ENCODE measurements at regions not wholly inside any gene's neighbourhood (a gene's known extent, or its start where the extent isn't known, plus 50 kb on each side); places are given as distances from the start of the nearest gene placed in this dataset.

GRCh38 chr3:24588629-24589512 lies 94.2 kb upstream of the THRB start:
- TF ChIP-seq CTCF (IDR thresholded peaks at IDR 0.05; ENCODE audit: insufficient read depth, low read length), result no peak
- DNase-seq (ENCODE audit: low read depth), result no peak
- H3K4me3 ChIP-seq (ENCODE audit: low read depth, low read length), result no peak overlapping the region

GRCh38 chr3:24589513-24589851 lies 94.8 kb upstream of the THRB start:
- no peak for DNase-seq (ENCODE audit: low read depth)
- TF ChIP-seq CTCF (IDR thresholded peaks at IDR 0.05; ENCODE audit: insufficient read depth, low read length), result no peak
- H3K4me3 ChIP-seq (ENCODE audit: low read depth, low read length), result no peak overlapping the region

DNA sequence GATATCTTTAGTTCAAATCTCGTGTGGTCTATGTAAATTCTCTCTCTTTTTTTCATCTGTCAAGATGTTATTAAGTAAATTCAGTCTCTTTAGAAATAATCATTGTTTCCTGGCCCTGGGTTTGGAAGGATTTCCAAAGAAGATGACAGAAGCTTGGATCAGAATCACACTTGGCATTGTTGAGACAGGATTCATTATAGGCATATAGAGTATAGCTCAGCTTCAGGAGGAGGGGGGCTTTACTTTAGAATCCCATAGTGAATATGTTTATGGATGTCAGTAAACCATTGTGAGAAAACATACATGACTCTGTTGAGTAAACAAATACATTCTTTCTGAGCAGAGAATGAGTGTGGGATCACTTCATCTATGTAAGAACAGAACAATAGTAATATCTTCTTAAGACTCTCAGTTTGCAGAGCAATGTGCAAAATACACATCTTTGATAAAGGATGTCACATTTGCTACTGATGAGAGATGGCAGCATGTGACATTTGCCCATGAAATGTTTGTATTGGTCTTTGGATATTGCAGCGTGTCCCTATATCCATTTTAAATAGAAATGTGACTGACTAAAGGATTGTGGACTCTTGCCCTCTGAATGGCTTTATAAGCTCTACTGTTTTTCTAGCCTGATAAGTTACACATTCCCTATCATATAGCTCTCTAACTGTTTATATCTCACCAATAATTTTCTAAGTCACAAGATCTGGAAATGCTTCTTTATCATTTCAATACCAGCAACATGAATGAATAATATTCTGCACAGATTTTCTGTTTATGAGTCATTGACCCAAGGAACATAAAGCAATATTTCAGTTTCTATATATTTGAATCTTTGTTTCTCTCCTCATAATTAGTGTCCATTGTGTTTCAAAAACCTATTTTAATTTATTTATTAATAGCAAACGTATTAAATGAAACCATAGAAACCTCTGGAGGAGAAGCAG lies 95.6 kb upstream of the THRB start:
- no peak for TF ChIP-seq CTCF (IDR thresholded peaks at IDR 0.05; ENCODE audit: insufficient read depth, low read length)
- no peak overlapping the region for H3K4me3 ChIP-seq (ENCODE audit: low read depth, low read length)
- DNase-seq (ENCODE audit: low read depth), result no peak

DNA sequence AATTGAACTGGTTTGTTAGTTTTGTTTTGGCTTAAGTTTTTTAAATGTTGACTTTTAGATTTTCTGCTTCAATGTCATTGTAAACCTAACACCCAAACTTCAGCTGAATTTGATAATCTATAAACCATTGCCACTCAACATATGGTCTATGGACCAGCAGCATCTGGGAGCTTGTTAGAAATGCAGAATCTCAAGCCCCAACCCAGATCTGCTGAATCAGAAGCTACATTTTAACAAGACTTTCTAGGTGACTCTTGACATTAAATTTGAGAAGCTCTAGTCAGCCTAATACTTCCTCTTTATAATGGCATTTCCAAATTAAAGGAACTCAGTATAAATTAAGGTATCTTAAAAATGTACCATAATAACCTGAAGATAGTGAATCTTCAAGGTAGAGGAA lies 96.5 kb upstream of the THRB start:
- no peak for TF ChIP-seq CTCF (IDR thresholded peaks at IDR 0.05; ENCODE audit: insufficient read depth, low read length)
- no peak for DNase-seq (ENCODE audit: low read depth)
- H3K4me3 ChIP-seq (ENCODE audit: low read depth, low read length), result no peak overlapping the region

DNA sequence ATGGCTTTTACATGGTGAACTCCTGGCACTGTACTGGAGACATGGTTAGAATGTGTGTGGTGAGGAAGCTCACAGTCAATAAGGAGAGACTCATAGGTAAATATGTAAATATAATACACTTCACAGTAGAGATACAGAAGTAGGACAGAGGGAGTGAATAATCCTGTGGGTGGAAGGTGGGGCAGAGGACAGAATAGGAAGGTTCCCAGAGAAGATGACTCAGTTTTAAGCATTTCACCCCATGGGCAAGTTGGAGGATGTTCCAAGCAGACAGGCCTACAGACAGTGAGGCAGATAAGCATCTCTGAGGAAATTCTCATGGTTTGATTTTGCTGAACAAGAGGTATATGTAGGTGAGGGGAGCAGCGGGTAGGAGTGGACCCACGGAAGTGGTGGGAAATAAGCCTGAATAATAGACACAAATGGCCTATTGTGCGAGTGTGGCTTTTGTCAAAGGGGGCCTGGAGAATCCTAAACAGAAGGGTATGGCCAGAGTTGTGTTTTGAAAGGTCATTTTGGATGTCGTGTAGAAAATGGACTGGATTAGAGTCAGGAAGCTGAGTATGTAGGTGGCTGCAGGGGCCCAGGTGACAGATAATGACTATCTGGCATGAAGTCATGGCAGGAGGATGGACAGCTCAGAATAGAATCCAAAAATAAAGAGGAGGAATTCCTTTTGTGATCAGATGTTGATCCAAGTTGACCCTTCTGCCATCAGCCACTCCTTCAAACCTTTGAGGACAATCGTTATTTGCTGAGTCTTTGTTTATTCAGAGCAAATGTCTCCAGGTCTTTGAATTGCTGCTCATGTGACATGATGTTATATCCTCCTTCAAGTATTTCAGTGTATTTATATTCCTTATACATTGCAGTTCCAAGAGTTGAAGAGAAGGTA lies 97.3 kb upstream of the THRB start:
- no peak for DNase-seq (ENCODE audit: low read depth)
- H3K4me3 ChIP-seq (ENCODE audit: low read depth, low read length), result no peak overlapping the region
- TF ChIP-seq CTCF (IDR thresholded peaks at IDR 0.05; ENCODE audit: insufficient read depth, low read length), result no peak

GRCh38 chr3:24594161-24594560 lies 99.5 kb upstream of the THRB start:
- TF ChIP-seq CTCF (IDR thresholded peaks at IDR 0.05; ENCODE audit: insufficient read depth, low read length), result no peak
- no peak overlapping the region for H3K4me3 ChIP-seq (ENCODE audit: low read depth, low read length)

More at GRCh38 chr3:24594161-24594560, 99.5 kb upstream of the THRB start:
- no peak for DNase-seq (ENCODE audit: low read depth)
